ENCODE measurements at regions not wholly inside any gene's neighbourhood (a gene's known extent, or its start where the extent isn't known, plus 50 kb on each side); places are given as distances from the start of the nearest gene placed in this dataset.

GRCh38 chr6:19041906-19042305, 654.8 kb downstream of the RNF144B start:
- no peak overlapping the region for H3K9ac ChIP-seq (ENCODE audit: low read depth in 2 of 2, low read length in 2 of 2)
- no peak for DNase-seq
- no peaks in the 10 kb centered on the region for H3K4me1 ChIP-seq
- no peaks in the 10 kb centered on the region for H3K27me3 ChIP-seq
- no peak for TF ChIP-seq CTCF (IDR thresholded peaks at IDR 0.05)
- intact Hi-C loops (cut with DNase I), result no loop called here
- no peak overlapping the region for H3K27ac ChIP-seq
- H3K9me3 ChIP-seq, result no peaks in the 10 kb centered on the region
- H3K4me3 ChIP-seq, result no peak overlapping the region
- H3K36me3 ChIP-seq, result no peaks in the 10 kb centered on the region

- Histone ChIP-seq H3K4me3 (no peak overlapping the region), H3K36me3 (no peaks in the 10 kb centered on the region), H3K9ac (ENCODE audit: low read depth in 2 of 2, low read length in 2 of 2) (no peak overlapping the region), H3K4me1 (no peaks in the 10 kb centered on the region), H3K9me3 (no peaks in the 10 kb centered on the region), H3K27me3 (no peaks in the 10 kb centered on the region), H3K27ac (no peak overlapping the region)
- no peak for TF ChIP-seq CTCF (IDR thresholded peaks at IDR 0.05)
- intact Hi-C loops (cut with DNase I), result no loop called here
- no peak for DNase-seq
Measured at GRCh38 chr6:19042420-19042819, 655.3 kb downstream of the RNF144B start.

- Histone ChIP-seq H3K9ac (ENCODE audit: low read depth in 2 of 2, low read length in 2 of 2) (no peak overlapping the region), H3K27ac (no peak overlapping the region), H3K9me3 (no peaks in the 10 kb centered on the region), H3K36me3 (no peaks in the 10 kb centered on the region), H3K4me3 (no peak overlapping the region), H3K27me3 (no peaks in the 10 kb centered on the region), H3K4me1 (no peaks in the 10 kb centered on the region)
- no peak for TF ChIP-seq CTCF (IDR thresholded peaks at IDR 0.05)
- intact Hi-C loops (cut with DNase I), result no loop called here
- DNase-seq, result no peak
Measured at GRCh38 chr6:19050765-19051164, 663.6 kb downstream of the RNF144B start.

- Histone ChIP-seq H3K9ac (ENCODE audit: low read depth in 2 of 2, low read length in 2 of 2) (no peak overlapping the region), H3K4me1 (no peaks in the 10 kb centered on the region), H3K27me3 (no peaks in the 10 kb centered on the region), H3K9me3 (no peaks in the 10 kb centered on the region), H3K27ac (no peak overlapping the region), H3K36me3 (no peaks in the 10 kb centered on the region), H3K4me3 (no peak overlapping the region)
- no peak for TF ChIP-seq CTCF (IDR thresholded peaks at IDR 0.05)
- intact Hi-C loops (cut with DNase I), result no loop called here
- no peak for DNase-seq
Measured at GRCh38 chr6:19052219-19052618, 665.1 kb downstream of the RNF144B start.

GRCh38 chr6:19059102-19059501, 672.0 kb downstream of the RNF144B start:
- H3K4me1 ChIP-seq, result no peaks in the 10 kb centered on the region
- no peaks in the 10 kb centered on the region for H3K9me3 ChIP-seq
- TF ChIP-seq CTCF (IDR thresholded peaks at IDR 0.05), result no peak
- intact Hi-C loops (cut with DNase I), result no loop called here
- no peaks in the 10 kb centered on the region for H3K36me3 ChIP-seq
- H3K9ac ChIP-seq (ENCODE audit: low read depth in 2 of 2, low read length in 2 of 2), result no peak overlapping the region
- no peak overlapping the region for H3K4me3 ChIP-seq
- no peak for DNase-seq
- H3K27me3 ChIP-seq, result no peaks in the 10 kb centered on the region
- no peak overlapping the region for H3K27ac ChIP-seq

- TF ChIP-seq CTCF (IDR thresholded peaks at IDR 0.05), result no peak
Measured at GRCh38 chr6:19067165-19067564, 680.0 kb downstream of the RNF144B start.

More at GRCh38 chr6:19067165-19067564, 680.0 kb downstream of the RNF144B start:
- no peaks in the 10 kb centered on the region for H3K27me3 ChIP-seq
- intact Hi-C loops (cut with DNase I), result no loop called here
- DNase-seq, result no peak
- H3K4me3 ChIP-seq, result no peak overlapping the region
- no peaks in the 10 kb centered on the region for H3K9me3 ChIP-seq
- H3K27ac ChIP-seq, result no peak overlapping the region
- no peaks in the 10 kb centered on the region for H3K4me1 ChIP-seq
- H3K9ac ChIP-seq (ENCODE audit: low read depth in 2 of 2, low read length in 2 of 2), result no peak overlapping the region
- no peaks in the 10 kb centered on the region for H3K36me3 ChIP-seq
